HUES6 (cell line): ENCODE measurements at regions not wholly inside any gene's neighbourhood (a gene's known extent, or its start where the extent isn't known, plus 50 kb on each side); places are given as distances from the start of the nearest gene placed in this dataset.

Experiments
- H3K27ac ChIP-seq: 2 replicates; pipeline ENCODE4 v1.7.0; 2013; ENCODE audit warnings: low read depth, mild to moderate bottlenecking, low read length, inconsistent platforms
- H3K27me3 ChIP-seq: 2 replicates; pipeline ENCODE4 v1.6.1; 2013; ENCODE audit warnings: low read length; ENCODE audit not compliant: control insufficient read depth, insufficient read depth
- H3K36me3 ChIP-seq: 2 replicates; pipeline ENCODE4 v1.6.1; 2013; ENCODE audit warnings: low read length; ENCODE audit not compliant: control insufficient read depth, insufficient read depth
- H3K4me1 ChIP-seq: 2 replicates; pipeline ENCODE4 v1.6.1; 2013; ENCODE audit warnings: low read length; ENCODE audit not compliant: control insufficient read depth, insufficient read depth
- H3K4me3 ChIP-seq: 2 replicates; pipeline ENCODE4 v1.5.1; 2013; ENCODE audit warnings: low read depth, low read length
- H3K9ac ChIP-seq: one replicate; pipeline ENCODE4 v1.6.1; 2013; ENCODE audit warnings: mild to moderate bottlenecking, low read length
- H3K9me3 ChIP-seq: 2 replicates; pipeline ENCODE4 v1.6.1; 2013; ENCODE audit warnings: low read depth, low read length; ENCODE audit not compliant: control insufficient read depth, insufficient read depth

DNA sequence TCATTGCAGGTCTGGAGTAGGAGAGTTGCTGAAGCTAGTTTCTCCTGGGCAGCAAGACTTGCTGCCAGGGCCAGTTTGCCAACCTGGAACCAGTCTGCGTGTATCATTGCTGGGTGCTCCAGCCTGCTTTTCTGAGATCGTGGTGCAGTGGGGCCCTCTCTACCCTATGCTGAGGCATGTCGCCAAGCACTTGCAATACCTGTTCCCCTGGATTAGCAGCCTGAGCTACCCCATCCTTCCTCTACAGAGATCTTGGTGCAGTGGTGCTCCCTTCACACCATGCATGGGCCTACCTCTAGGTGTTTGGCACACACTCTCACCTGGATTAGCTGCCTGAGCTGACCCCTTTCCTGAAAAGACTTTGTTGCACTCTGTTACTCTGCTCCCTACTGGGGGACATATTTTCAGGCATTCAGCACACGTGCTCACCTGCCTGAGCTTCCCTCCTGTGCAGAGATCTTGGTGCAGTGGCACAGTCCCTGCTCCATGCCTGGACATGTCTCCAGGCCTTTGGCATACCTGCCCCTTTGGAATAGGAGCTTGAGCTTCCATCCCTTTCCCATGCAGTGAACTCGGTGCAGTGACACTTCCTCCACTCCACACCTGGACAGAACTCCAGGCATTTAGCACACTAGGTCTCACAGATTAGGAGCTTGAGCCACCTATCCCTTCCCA lies 133.7 kb upstream of the CXCL13 start:
- H3K27ac ChIP-seq = no peak overlapping the region
- H3K9ac ChIP-seq = no peak overlapping the region
- H3K36me3 ChIP-seq = no peaks in the 10 kb centered on the region
- peaks cover 4% of the 10 kb centered on the region; the same call in 1 of the 2 replicates for H3K27me3 ChIP-seq
- H3K4me1 ChIP-seq = no peaks in the 10 kb centered on the region
- H3K4me3 ChIP-seq = no peak overlapping the region
- H3K9me3 ChIP-seq = no peaks in the 10 kb centered on the region

DNA sequence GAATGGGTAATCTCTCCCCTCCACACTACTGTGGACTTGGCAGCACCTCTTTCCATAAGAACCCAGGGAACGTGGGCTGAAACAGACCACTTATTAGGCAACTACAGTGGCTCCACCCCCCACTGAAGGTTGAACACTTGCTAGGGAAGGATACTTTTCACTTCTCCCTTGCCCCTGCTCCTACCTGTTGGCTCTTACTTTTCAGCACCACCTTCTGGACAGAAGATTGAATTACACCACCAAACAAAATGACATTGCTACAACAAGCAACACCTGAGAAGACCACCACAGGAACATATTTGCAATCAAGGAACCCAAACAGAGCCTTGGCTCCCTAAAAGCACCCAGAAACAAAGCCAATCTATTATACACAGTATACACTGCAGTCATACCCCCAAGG lies 132.1 kb upstream of the CXCL13 start:
- no peaks in the 10 kb centered on the region for H3K4me1 ChIP-seq
- H3K27me3 ChIP-seq = peaks cover 4% of the 10 kb centered on the region; the same call in 1 of the 2 replicates
- no peaks in the 10 kb centered on the region for H3K36me3 ChIP-seq
- no peak overlapping the region for H3K27ac ChIP-seq
- no peak overlapping the region for H3K4me3 ChIP-seq
- no peaks in the 10 kb centered on the region for H3K9me3 ChIP-seq
- H3K9ac ChIP-seq = no peak overlapping the region

DNA sequence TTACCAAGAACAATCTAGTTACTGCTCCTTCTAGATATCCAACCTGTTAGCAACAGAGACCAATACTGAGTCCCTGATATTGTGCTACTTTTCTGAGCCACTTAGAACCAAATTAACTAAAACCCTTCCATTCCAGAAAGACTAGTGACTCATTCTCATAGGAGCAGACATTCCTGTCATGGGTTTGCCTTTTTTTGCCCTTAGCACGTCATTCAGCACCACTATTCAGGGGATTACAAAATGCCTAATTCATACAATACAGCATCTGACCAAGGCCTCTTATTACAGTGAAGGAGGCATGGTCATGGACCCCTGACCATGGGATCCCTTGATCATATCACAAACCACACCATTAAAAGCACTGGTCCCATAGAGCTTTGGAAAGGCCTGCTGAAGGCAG lies 123.8 kb upstream of the CXCL13 start:
- H3K9ac ChIP-seq = no peak overlapping the region
- no peaks in the 10 kb centered on the region for H3K9me3 ChIP-seq
- no peak overlapping the region for H3K27ac ChIP-seq
- H3K4me3 ChIP-seq = no peak overlapping the region
- no peaks in the 10 kb centered on the region for H3K4me1 ChIP-seq
- peaks cover 23% of the 10 kb centered on the region; the same call in 1 of the 2 replicates for H3K27me3 ChIP-seq
- no peaks in the 10 kb centered on the region for H3K36me3 ChIP-seq

DNA sequence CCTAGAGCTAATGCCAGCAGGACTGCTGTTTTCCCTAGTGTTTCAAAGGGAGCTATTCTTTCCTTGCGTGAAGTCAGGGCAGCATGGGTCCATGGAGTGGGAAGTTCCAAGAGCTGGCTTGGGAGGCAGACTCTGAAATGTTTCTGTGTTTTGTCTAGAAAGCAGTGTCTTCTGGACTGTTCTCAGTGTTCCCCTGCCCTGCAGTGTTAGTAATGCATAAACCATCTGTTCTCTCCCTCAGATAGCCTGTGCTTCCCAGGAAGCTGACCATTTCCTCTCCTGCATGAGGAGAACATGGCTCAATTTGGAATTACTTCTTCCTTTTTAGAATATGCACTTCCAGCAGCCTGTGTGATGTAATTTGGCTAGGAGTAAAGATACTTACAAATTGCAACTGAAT lies 116.7 kb upstream of the CXCL13 start:
- Histone ChIP-seq H3K9ac (no peak overlapping the region), H3K4me3 (no peak overlapping the region), H3K4me1 (no peaks in the 10 kb centered on the region), H3K9me3 (no peaks in the 10 kb centered on the region), H3K27me3 (peaks cover 20% of the 10 kb centered on the region; the same call in 1 of the 2 replicates), H3K36me3 (no peaks in the 10 kb centered on the region), H3K27ac (no peak overlapping the region)

DNA sequence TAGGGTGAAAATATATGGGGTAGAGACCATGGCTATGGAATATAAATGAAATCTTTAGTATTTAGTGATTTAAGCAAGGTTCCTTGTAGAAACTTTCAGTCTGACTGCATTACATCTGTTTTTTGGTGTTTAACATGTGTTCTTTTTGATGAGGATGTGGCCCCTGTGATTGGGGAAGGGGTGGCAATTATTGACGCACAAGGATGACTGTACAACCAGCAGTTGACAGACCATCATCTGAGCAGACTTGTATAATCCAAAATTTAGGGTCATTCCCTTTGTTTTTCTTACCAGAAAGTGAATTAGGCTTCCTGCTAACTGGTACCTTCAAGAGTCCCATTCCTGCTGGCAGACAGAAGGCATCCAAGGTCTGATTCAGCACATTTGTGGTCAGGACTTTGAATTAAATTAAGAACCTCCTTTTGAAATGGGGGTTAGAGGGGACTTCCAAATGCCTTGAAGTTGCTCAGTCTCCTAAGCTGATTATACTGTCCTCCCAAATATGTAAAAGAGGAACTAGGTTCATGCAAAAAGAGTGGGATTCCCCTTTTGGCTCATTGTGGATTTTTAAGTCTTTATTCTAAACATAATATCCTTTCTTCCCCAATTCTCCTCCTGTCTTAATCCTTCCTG lies 112.4 kb upstream of the CXCL13 start:
- H3K27ac ChIP-seq = no peak overlapping the region
- no peaks in the 10 kb centered on the region; the same call in 1 of the 2 replicates for H3K27me3 ChIP-seq
- no peaks in the 10 kb centered on the region for H3K36me3 ChIP-seq
- H3K4me1 ChIP-seq = no peaks in the 10 kb centered on the region
- H3K9me3 ChIP-seq = no peaks in the 10 kb centered on the region
- no peak overlapping the region for H3K4me3 ChIP-seq
- no peak overlapping the region for H3K9ac ChIP-seq

DNA sequence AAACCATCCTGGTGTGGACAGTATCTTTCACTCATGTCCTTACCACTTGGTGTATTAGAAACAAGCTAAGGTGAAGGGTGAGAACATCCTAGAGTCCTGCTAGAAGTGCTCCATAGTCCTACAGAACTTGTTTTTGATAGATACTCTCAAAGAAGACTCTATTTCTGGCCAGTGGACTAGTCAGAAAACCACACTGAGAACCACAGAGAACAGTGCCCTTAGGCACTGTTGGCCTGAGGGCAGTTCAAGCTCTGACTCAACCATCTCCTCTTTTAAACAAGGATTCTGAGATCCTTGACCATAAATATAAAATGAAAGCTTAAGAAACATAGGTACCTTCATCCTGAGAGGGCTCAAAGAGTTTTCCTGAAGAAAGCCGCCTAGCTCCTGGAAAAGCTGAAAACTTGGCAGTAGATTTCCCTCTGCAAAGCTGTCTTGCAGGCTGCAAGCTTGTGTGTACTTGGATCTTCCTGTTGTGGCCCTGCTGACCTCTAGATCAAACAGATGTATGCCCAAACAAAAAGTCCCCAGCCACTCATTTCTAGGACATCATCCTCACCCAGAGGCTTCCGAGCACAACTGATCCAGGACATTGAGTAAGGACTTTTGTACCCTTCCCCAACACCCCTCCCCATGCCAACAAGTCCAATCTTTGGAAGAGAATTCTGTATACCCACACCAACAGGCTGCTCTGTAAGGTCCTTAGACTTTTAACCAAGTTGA lies 111.6 kb upstream of the CXCL13 start:
- Histone ChIP-seq H3K9ac (no peak overlapping the region), H3K9me3 (no peaks in the 10 kb centered on the region), H3K27ac (no peak overlapping the region), H3K36me3 (no peaks in the 10 kb centered on the region), H3K4me1 (no peaks in the 10 kb centered on the region), H3K27me3 (no peaks in the 10 kb centered on the region; the same call in 1 of the 2 replicates), H3K4me3 (no peak overlapping the region)

DNA sequence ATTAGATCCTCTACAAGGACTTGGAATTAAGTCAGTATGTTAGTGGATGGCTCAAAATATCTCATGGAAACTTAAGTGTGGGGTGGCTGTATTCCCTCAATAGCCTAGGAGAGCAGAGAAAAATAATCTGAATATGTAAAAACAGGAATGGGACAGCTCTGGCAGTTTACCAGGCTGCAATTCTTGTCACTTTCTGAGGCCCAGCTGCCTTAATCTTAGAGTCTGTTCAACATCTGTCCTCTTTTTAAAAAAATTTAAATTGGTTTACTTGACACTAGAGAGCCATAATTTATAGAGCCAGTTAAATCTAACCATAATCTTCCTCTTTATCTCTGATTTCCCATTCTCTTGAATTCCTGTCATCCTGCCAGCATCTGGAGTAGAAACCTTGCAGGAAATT lies 109.2 kb upstream of the CXCL13 start:
- Histone ChIP-seq H3K4me3 (no peak overlapping the region), H3K4me1 (no peaks in the 10 kb centered on the region), H3K9me3 (no peaks in the 10 kb centered on the region), H3K9ac (no peak overlapping the region), H3K36me3 (no peaks in the 10 kb centered on the region), H3K27me3 (peaks cover 1% of the 10 kb centered on the region; the same call in 1 of the 2 replicates), H3K27ac (no peak overlapping the region)

DNA sequence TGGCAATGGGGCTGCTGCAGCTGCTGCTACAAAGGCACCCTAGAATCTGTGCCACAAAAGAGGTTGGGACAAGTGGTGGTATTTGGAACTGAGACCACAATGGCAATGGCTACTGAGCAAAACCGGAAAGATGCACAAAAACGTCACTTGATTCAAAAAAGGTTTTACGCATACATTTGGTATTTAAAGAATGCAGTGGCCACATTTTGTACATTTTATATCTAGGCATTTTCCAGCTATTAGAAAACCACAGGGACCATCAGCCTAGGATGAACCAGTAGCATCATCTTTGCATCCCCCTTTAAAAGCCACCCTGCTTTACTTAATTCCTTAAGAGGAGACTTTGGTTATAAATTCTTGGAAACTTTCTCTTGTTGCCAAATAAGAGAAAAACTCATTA lies 104.8 kb upstream of the CXCL13 start:
- no peak overlapping the region for H3K9ac ChIP-seq
- H3K27me3 ChIP-seq = peaks cover 5% of the 10 kb centered on the region; the same call in 1 of the 2 replicates
- H3K36me3 ChIP-seq = no peaks in the 10 kb centered on the region
- no peaks in the 10 kb centered on the region for H3K4me1 ChIP-seq
- H3K27ac ChIP-seq = no peak overlapping the region
- no peaks in the 10 kb centered on the region for H3K9me3 ChIP-seq
- no peak overlapping the region for H3K4me3 ChIP-seq

DNA sequence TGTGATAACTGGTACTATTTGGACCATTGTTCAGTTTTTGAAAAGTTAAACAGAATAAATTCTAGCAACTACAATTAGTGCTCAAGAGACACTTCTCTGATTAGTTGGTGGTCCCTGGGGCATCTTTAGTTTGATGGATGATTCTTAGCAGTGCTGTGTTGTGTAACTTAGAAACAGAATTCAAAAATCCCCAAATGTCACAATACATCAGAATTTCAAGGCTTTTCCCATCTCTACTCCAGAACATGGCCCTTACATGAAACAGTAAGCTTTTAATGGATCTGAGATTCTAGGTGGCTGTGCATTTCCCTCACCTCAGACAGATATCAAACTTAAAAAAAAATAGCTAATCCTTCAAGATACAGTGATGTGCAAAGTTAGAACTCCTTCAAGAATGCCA lies 104.4 kb upstream of the CXCL13 start:
- no peak overlapping the region for H3K27ac ChIP-seq
- no peaks in the 10 kb centered on the region for H3K36me3 ChIP-seq
- peaks cover 5% of the 10 kb centered on the region; the same call in 1 of the 2 replicates for H3K27me3 ChIP-seq
- H3K4me1 ChIP-seq = no peaks in the 10 kb centered on the region
- H3K4me3 ChIP-seq = no peak overlapping the region
- no peak overlapping the region for H3K9ac ChIP-seq
- H3K9me3 ChIP-seq = no peaks in the 10 kb centered on the region

DNA sequence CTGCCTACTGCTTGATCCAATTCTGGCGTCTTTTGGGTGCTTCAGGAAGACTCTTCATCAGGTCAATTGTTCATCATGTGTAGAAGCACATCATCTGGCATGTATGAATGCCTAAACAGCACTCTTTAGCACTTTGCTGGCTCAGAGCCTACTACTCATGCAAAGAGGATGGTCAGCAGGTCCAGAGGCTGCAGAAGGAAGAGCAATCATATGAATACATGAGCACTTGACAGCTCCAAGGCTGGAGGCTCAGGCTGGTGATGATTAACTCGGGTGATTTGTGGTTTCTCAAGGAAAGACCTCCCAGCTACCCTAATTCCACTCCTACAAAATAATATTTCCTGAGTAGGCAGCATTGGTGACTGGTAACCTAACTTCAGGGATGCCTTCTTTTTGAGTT lies 103.8 kb upstream of the CXCL13 start:
- no peaks in the 10 kb centered on the region for H3K4me1 ChIP-seq
- H3K27me3 ChIP-seq = peaks cover 5% of the 10 kb centered on the region; the same call in 1 of the 2 replicates
- no peak overlapping the region for H3K27ac ChIP-seq
- no peak overlapping the region for H3K4me3 ChIP-seq
- no peaks in the 10 kb centered on the region for H3K36me3 ChIP-seq
- no peak overlapping the region for H3K9ac ChIP-seq
- H3K9me3 ChIP-seq = no peaks in the 10 kb centered on the region

DNA sequence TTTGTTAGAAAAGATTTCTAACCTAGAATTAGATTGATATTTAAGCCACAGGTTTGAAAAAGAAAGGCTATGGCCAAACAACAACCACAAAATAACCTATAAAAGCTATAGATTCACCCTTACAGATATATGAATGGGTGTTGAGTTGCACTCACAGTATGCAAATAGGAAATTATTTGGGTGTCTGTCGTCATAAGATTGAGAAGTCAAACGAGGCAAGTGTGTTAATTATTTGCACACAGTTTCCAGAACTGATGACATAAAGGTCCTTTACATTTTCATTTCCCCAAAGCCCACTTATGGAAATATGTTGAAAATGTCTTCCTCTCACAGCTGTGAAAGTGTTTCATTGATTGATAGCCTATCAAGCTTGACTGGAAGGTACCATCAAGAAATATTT lies 101.2 kb upstream of the CXCL13 start:
- Histone ChIP-seq H3K36me3 (no peaks in the 10 kb centered on the region), H3K27ac (no peak overlapping the region), H3K9ac (no peak overlapping the region), H3K9me3 (no peaks in the 10 kb centered on the region), H3K4me3 (no peak overlapping the region), H3K27me3 (0 out of 2 replicates have a peak, but pooled peaks cover 5% of the 10 kb centered on the region), H3K4me1 (no peaks in the 10 kb centered on the region)
